ENCODE measurements at regions not wholly inside any gene's neighbourhood (a gene's known extent, or its start where the extent isn't known, plus 50 kb on each side); places are given as distances from the start of the nearest gene placed in this dataset.

DNA sequence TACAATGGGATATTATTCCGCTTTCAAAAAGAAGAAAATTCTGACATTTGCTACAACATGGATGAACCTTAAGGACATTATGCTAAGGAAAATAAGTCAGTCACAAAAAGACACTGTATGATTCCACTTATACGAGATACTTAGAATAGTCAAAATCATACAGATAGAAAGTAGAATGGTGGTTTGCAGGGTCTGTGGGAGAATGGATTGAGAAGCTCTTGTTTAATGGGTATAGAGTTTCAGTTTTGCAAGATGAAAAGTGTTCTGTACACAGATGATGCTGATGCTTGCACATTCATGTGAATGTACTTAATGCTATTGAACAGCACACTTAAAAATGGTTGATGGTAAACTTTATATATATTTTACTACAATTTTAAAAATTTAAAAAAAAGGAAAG lies 2050.7 kb upstream of the WWC1 start:
- no peak overlapping the region for H3K4me2 ChIP-seq (ENCODE audit: insufficient read depth, low read length)
- H3K4me3 ChIP-seq (replicated peaks in 1 of 3; ENCODE audit: insufficient read depth in 1 of 3, low read depth in 1 of 3, low read length in 3 of 3): no peak overlapping the region
- no peaks in the 10 kb centered on the region for H3K4me1 ChIP-seq (ENCODE audit: control insufficient read depth, extremely low read depth, insufficient read depth, low read length)
- H2AFZ ChIP-seq (ENCODE audit: low read depth, low read length): no peak overlapping the region
- no peak overlapping the region for H3K27ac ChIP-seq (ENCODE audit: insufficient read depth, low read depth, low read length)
- no TSS peak for BruUV-seq (replicated peaks)
- CTCF ChIA-PET: no interaction called here
- H3K9ac ChIP-seq (replicated peaks; ENCODE audit: extremely low read depth, insufficient read depth, low read length): no peak overlapping the region
- POLR2A ChIA-PET: no interaction called here
- dilution Hi-C loops (cut with MboI; ENCODE audit: extremely low pct_ligation_motif_present, low sequenced_read_pairs) (no loop called here), intact Hi-C loops (cut with micrococcal nuclease) (no loop called here)
- FAIRE-seq (no peak), DNase-seq (ENCODE audit: low read depth, low spot score) (no peak)
- TF ChIP-seq POLR2AphosphoS5 (IDR thresholded peaks at IDR 0.05; ENCODE audit: insufficient read depth, low read depth, low read length): no peak
- no peak for TF ChIP-seq MYC (IDR thresholded peaks at IDR 0.05; ENCODE audit: low read depth, low read length)
- TF ChIP-seq POLR2A (IDR thresholded peaks at IDR 0.05; ENCODE audit: low read depth, low read length): no peak
- TF ChIP-seq JUN (IDR thresholded peaks at IDR 0.05; ENCODE audit: borderline replicate concordance, insufficient read depth, insufficient read length, low read depth): no peak
- no peak for TF ChIP-seq EZH2 (IDR thresholded peaks at IDR 0.05; ENCODE audit: borderline replicate concordance, low read depth, low read length, severe bottlenecking)
- TF ChIP-seq GATA2 (IDR thresholded peaks at IDR 0.05; ENCODE audit: insufficient read depth, insufficient read length, low read depth, low read length): no peak
- TF ChIP-seq CTCF (IDR thresholded peaks at IDR 0.05; ENCODE audit: extremely low read depth in 1 of 2, insufficient read depth in 1 of 2, low read depth in 1 of 2, low read length in 2 of 2): no peak
- TF ChIP-seq MAX (IDR thresholded peaks at IDR 0.05; ENCODE audit: insufficient read depth, insufficient read length): no peak
- no peaks in the 10 kb centered on the region for H3K79me2 ChIP-seq (ENCODE audit: control insufficient read depth, insufficient read depth, low read length)
- H4K20me1 ChIP-seq (replicated peaks; ENCODE audit: control insufficient read depth, extremely low read depth, insufficient read depth, low read length): no peaks in the 10 kb centered on the region
- no peaks in the 10 kb centered on the region for H3K9me3 ChIP-seq (replicated peaks; ENCODE audit: control insufficient read depth, insufficient read depth, low read length)
- no peaks in the 10 kb centered on the region for H3K9me1 ChIP-seq (replicated peaks; ENCODE audit: control insufficient read depth, extremely low read depth, insufficient read depth, low read length)
- H3K27me3 ChIP-seq (ENCODE audit: control insufficient read depth in 2 of 2, insufficient read depth in 2 of 2, low read length in 2 of 2): no peaks in the 10 kb centered on the region
- no peaks in the 10 kb centered on the region for H3K36me3 ChIP-seq (ENCODE audit: control insufficient read depth in 2 of 2, extremely low read depth in 1 of 2, insufficient read depth in 2 of 2, low read length in 2 of 2)

Data from endothelial cell of umbilical vein (primary cell).